ENCODE measurements at regions not wholly inside any gene's neighbourhood (a gene's known extent, or its start where the extent isn't known, plus 50 kb on each side); places are given as distances from the start of the nearest gene placed in this dataset.

DNA sequence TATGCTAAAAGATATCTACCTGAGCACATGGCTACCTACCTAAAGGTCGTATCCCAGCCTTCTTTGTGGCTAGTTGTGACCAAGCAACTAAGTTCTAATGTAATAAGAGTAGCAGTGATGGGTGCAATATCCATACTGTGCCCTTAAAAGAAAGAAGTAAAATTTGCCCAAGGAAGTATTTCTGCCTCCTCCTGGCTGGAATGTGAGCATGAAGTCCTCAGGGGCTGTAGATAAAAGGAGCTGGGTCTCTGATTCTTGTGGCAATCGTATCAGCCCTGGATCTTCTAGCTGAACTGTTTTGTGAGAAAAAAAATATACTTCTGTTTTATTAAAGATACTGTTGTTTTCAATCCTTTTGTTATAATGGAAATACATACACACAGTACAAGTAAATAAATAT is 217.4 kb downstream of the GPAT3 start:
- dilution Hi-C loops (cut with MboI; ENCODE audit: extremely low pct_ligation_motif_present, low sequenced_read_pairs) (no loop called here), intact Hi-C loops (cut with micrococcal nuclease) (no loop called here)
- no peaks in the 10 kb centered on the region for H3K79me2 ChIP-seq (ENCODE audit: control insufficient read depth, insufficient read depth, low read length)
- no peak overlapping the region for H3K27ac ChIP-seq (ENCODE audit: insufficient read depth, low read depth, low read length)
- no peak overlapping the region for H3K4me2 ChIP-seq (ENCODE audit: insufficient read depth, low read length)
- DNase-seq (ENCODE audit: low read depth, low spot score) (no peak), FAIRE-seq (no peak)
- no peak overlapping the region for H3K9ac ChIP-seq (replicated peaks; ENCODE audit: extremely low read depth, insufficient read depth, low read length)
- ChIA-PET POLR2A (no interaction called here), CTCF (interaction anchor here (0.6 kb wide), 1 partner anchor 18 kb away, joined by 3 read pairs; no protein-coding TSS in a partner anchor)
- no peaks in the 10 kb centered on the region for H3K9me1 ChIP-seq (replicated peaks; ENCODE audit: control insufficient read depth, extremely low read depth, insufficient read depth, low read length)
- no TSS peak for BruUV-seq (replicated peaks)
- no peaks in the 10 kb centered on the region for H3K9me3 ChIP-seq (replicated peaks; ENCODE audit: control insufficient read depth, insufficient read depth, low read length)
- H3K4me3 ChIP-seq (replicated peaks in 1 of 3; ENCODE audit: insufficient read depth in 1 of 3, low read depth in 1 of 3, low read length in 3 of 3) = no peak overlapping the region
- no peak overlapping the region for H2AFZ ChIP-seq (ENCODE audit: low read depth, low read length)
- H4K20me1 ChIP-seq (replicated peaks; ENCODE audit: control insufficient read depth, extremely low read depth, insufficient read depth, low read length) = no peaks in the 10 kb centered on the region
- H3K4me1 ChIP-seq (ENCODE audit: control insufficient read depth, extremely low read depth, insufficient read depth, low read length) = no peaks in the 10 kb centered on the region
- no peaks in the 10 kb centered on the region for H3K36me3 ChIP-seq (ENCODE audit: control insufficient read depth in 2 of 2, extremely low read depth in 1 of 2, insufficient read depth in 2 of 2, low read length in 2 of 2)
- TF ChIP-seq MYC (IDR thresholded peaks at IDR 0.05; ENCODE audit: low read depth, low read length) = no peak
- TF ChIP-seq, protein P1, sequence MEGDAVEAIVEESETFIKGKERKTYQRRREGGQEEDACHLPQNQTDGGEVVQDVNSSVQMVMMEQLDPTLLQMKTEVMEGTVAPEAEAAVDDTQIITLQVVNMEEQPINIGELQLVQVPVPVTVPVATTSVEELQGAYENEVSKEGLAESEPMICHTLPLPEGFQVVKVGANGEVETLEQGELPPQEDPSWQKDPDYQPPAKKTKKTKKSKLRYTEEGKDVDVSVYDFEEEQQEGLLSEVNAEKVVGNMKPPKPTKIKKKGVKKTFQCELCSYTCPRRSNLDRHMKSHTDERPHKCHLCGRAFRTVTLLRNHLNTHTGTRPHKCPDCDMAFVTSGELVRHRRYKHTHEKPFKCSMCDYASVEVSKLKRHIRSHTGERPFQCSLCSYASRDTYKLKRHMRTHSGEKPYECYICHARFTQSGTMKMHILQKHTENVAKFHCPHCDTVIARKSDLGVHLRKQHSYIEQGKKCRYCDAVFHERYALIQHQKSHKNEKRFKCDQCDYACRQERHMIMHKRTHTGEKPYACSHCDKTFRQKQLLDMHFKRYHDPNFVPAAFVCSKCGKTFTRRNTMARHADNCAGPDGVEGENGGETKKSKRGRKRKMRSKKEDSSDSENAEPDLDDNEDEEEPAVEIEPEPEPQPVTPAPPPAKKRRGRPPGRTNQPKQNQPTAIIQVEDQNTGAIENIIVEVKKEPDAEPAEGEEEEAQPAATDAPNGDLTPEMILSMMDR (IDR thresholded peaks at IDR 0.05; ENCODE audit: extremely low read depth in 1 of 2, insufficient read depth in 1 of 2, low read depth in 1 of 2, low read length in 2 of 2) = no peak
- TF ChIP-seq, protein P2, sequence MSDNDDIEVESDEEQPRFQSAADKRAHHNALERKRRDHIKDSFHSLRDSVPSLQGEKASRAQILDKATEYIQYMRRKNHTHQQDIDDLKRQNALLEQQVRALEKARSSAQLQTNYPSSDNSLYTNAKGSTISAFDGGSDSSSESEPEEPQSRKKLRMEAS (IDR thresholded peaks at IDR 0.05; ENCODE audit: insufficient read depth, insufficient read length) = no peak
- H3K27me3 ChIP-seq (ENCODE audit: control insufficient read depth in 2 of 2, insufficient read depth in 2 of 2, low read length in 2 of 2) = peaks cover 0 to 5% of the 10 kb centered on the region in 2 experiments

DNA sequence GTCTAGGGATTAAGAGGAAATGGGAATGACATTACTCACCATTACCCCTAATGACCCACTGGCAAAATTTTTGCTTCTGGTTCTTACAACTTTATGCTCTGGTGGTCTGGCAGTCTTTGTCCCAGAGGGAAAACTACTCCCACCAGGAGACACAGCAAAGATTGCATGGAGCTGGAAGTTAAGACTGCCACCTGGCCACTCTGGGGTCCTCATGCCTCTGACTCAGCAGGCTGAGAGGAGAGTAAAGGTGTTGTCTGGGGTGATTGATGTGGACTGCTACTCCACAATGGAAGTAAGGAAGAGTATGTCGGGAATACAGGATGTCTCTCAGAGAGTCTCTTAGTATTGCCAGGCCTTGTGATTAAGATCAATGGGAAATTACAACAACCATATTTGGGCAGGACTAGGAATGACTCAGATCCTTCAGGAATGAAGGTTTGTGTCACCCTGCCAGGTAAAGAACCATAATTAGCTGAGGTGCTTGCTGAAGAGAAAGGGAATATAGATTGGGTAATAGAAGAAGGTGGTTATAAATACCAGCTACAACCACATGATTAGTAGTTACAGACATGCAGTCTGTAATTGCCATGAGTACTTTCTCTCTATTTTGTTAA is 215.5 kb downstream of the GPAT3 start:
- ChIA-PET POLR2A (no interaction called here), CTCF (no interaction called here)
- BruUV-seq (replicated peaks) = no TSS peak
- Histone ChIP-seq H3K79me2 (ENCODE audit: control insufficient read depth, insufficient read depth, low read length) (no peaks in the 10 kb centered on the region), H3K27ac (ENCODE audit: insufficient read depth, low read depth, low read length) (no peak overlapping the region), H3K4me3 (replicated peaks in 1 of 3; ENCODE audit: insufficient read depth in 1 of 3, low read depth in 1 of 3, low read length in 3 of 3) (no peak overlapping the region), H2AFZ (ENCODE audit: low read depth, low read length) (no peak overlapping the region), H3K9me3 (replicated peaks; ENCODE audit: control insufficient read depth, insufficient read depth, low read length) (no peaks in the 10 kb centered on the region), H3K36me3 (ENCODE audit: control insufficient read depth in 2 of 2, extremely low read depth in 1 of 2, insufficient read depth in 2 of 2, low read length in 2 of 2) (no peaks in the 10 kb centered on the region), H3K27me3 (ENCODE audit: control insufficient read depth in 2 of 2, insufficient read depth in 2 of 2, low read length in 2 of 2) (peaks cover 0 to 5% of the 10 kb centered on the region in 2 experiments), H3K9me1 (replicated peaks; ENCODE audit: control insufficient read depth, extremely low read depth, insufficient read depth, low read length) (no peaks in the 10 kb centered on the region), H3K9ac (replicated peaks; ENCODE audit: extremely low read depth, insufficient read depth, low read length) (no peak overlapping the region), H3K4me1 (ENCODE audit: control insufficient read depth, extremely low read depth, insufficient read depth, low read length) (no peaks in the 10 kb centered on the region), H3K4me2 (ENCODE audit: insufficient read depth, low read length) (no peak overlapping the region), H4K20me1 (replicated peaks; ENCODE audit: control insufficient read depth, extremely low read depth, insufficient read depth, low read length) (no peaks in the 10 kb centered on the region)
- FAIRE-seq (no peak), DNase-seq (ENCODE audit: low read depth, low spot score) (no peak)
- intact Hi-C loops (cut with micrococcal nuclease) (no loop called here), dilution Hi-C loops (cut with MboI; ENCODE audit: extremely low pct_ligation_motif_present, low sequenced_read_pairs) (no loop called here)
- TF ChIP-seq, protein P2 (IDR thresholded peaks at IDR 0.05; ENCODE audit: insufficient read depth, insufficient read length) = no peak
- no peak for TF ChIP-seq GATA2 (IDR thresholded peaks at IDR 0.05; ENCODE audit: insufficient read depth, insufficient read length, low read depth, low read length)
- TF ChIP-seq POLR2AphosphoS5 (IDR thresholded peaks at IDR 0.05; ENCODE audit: insufficient read depth, low read depth, low read length) = no peak
- TF ChIP-seq, protein P1 (IDR thresholded peaks at IDR 0.05; ENCODE audit: extremely low read depth in 1 of 2, insufficient read depth in 1 of 2, low read depth in 1 of 2, low read length in 2 of 2) = no peak
